SU-DHL-6 (cell line): ENCODE measurements at regions not wholly inside any gene's neighbourhood (a gene's known extent, or its start where the extent isn't known, plus 50 kb on each side); places are given as distances from the start of the nearest gene placed in this dataset.

ENCODE experiments used
- H2AFZ ChIP-seq: fragments of 200-600 bp; sonication (generic); 2 replicates; pipeline ENCODE4 v1.6.1; 2014; ENCODE audit warnings: low read depth, mild to moderate bottlenecking, moderate library complexity, mixed read lengths, antibody characterized with exemption, low read length; ENCODE audit not compliant: severe bottlenecking
- H3F3A ChIP-seq: fragments of 200-600 bp; shearing (Covaris generic); 2 replicates; pipeline ENCODE4 v1.6.0; 2016; ENCODE audit warnings: antibody characterized with exemption, mild to moderate bottlenecking; ENCODE audit not compliant: insufficient read depth
- H3K27ac ChIP-seq: fragments of 200-600 bp; sonication (generic); 2 replicates; pipeline ENCODE4 v1.5.1; 2016; ENCODE audit warnings: low read depth, mild to moderate bottlenecking, low read length, moderate library complexity, mixed read lengths
- H3K27me3 ChIP-seq: fragments of 200-600 bp; sonication (generic), shearing (Covaris generic); 2 replicates; pipeline ENCODE4 v1.6.0; 2014; ENCODE audit warnings: mild to moderate bottlenecking, low read length
- H3K36me3 ChIP-seq: fragments of 200-600 bp; sonication (generic); 2 replicates; pipeline ENCODE4 v1.6.1; 2014; ENCODE audit warnings: mild to moderate bottlenecking, low read length, mixed read lengths
- H3K4me2 ChIP-seq: fragments of 300-600, 200-600 bp; shearing (Covaris generic), sonication (generic); 2 replicates; pipeline ENCODE4 v1.6.0; 2014; ENCODE audit warnings: low read length, low read depth, mild to moderate bottlenecking; ENCODE audit not compliant: poor library complexity, severe bottlenecking
- H3K4me3 ChIP-seq: fragments of 200-600 bp; sonication (generic); 2 replicates; pipeline ENCODE4 v1.5.1; 2014; ENCODE audit warnings: antibody characterized with exemption, low read length, mild to moderate bottlenecking, mixed read lengths; ENCODE audit not compliant: insufficient read depth, poor library complexity, severe bottlenecking
- H3K79me2 ChIP-seq: fragments of 200-600 bp; sonication (generic); 2 replicates; pipeline ENCODE4 v1.6.1; 2014; ENCODE audit warnings: mild to moderate bottlenecking, low read length, moderate library complexity; ENCODE audit not compliant: insufficient read depth
- H3K9ac ChIP-seq: fragments of 200-600 bp; sonication (generic); 2 replicates; pipeline ENCODE4 v1.7.0; 2014; ENCODE audit warnings: mild to moderate bottlenecking, low read length
- H3K9me2 ChIP-seq: fragments of 200-600 bp; sonication (generic); replicated peaks from 2 replicates; pipeline ENCODE4 v1.6.1; 2014; ENCODE audit warnings: low read length; ENCODE audit not compliant: insufficient read depth
- H3K9me3 ChIP-seq: fragments of 200-600 bp; sonication (generic); 2 replicates; pipeline ENCODE4 v1.6.1; 2014; ENCODE audit warnings: low read length, mixed read lengths; ENCODE audit not compliant: insufficient read depth
- H4K20me1 ChIP-seq: fragments of 200-600 bp; sonication (generic); 2 replicates; pipeline ENCODE4 v1.6.1; 2014; ENCODE audit warnings: low read depth, mild to moderate bottlenecking, antibody characterized with exemption, low read length, moderate library complexity, mixed read lengths
- EZH2phosphoT487 ChIP-seq: fragments of 200-600 bp; sonication (generic), shearing (Covaris generic); conservative IDR thresholded peaks from 2 replicates; pipeline ENCODE4 v1.6.1; 2018; ENCODE audit warnings: mild to moderate bottlenecking, antibody characterized with exemption, low read length, moderate library complexity, mixed read lengths
- TF ChIP-seq, protein P1 (sequence below): fragments of 200-600 bp; sonication (generic); IDR thresholded peaks from one replicate; pipeline ENCODE4 v1.5.1; 2017; ENCODE audit warnings: antibody characterized with exemption, mild to moderate bottlenecking, low read length, moderate library complexity; ENCODE audit not compliant: insufficient read depth, poor library complexity, severe bottlenecking

DNA sequence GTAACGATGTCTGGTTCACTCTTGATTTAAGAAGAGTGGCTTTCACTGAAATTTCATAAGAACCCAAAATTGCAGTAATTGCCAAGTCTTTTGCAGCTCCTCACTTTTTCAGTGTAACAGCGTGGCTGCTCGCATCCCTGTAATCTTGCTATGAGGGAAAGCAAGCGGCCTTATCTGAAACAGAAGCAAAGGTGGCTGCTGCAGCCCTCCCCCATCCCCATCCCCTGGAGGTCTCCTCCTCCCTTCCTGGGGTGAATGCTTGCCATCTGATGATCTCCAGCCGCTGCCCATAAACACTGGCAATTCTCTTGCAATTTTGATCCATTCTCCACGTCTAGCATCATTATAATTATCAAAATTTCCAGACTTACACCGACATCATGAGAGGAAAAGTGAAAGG is 182.5 kb upstream of the ASIC2 start:
- Histone ChIP-seq H3K9ac (no peak overlapping the region), H3K27ac (no peak overlapping the region), H4K20me1 (no peaks in the 10 kb centered on the region), H3K9me3 (no peaks in the 10 kb centered on the region), H3K79me2 (no peaks in the 10 kb centered on the region), H3K27me3 (no peaks in the 10 kb centered on the region), H3K36me3 (no peaks in the 10 kb centered on the region), H3K9me2 (no peaks in the 10 kb centered on the region), H3K4me2 (no peak overlapping the region), H3F3A (no peaks in the 10 kb centered on the region), H3K4me3 (no peak overlapping the region), H2AFZ (no peak overlapping the region)
- TF ChIP-seq, protein P1, sequence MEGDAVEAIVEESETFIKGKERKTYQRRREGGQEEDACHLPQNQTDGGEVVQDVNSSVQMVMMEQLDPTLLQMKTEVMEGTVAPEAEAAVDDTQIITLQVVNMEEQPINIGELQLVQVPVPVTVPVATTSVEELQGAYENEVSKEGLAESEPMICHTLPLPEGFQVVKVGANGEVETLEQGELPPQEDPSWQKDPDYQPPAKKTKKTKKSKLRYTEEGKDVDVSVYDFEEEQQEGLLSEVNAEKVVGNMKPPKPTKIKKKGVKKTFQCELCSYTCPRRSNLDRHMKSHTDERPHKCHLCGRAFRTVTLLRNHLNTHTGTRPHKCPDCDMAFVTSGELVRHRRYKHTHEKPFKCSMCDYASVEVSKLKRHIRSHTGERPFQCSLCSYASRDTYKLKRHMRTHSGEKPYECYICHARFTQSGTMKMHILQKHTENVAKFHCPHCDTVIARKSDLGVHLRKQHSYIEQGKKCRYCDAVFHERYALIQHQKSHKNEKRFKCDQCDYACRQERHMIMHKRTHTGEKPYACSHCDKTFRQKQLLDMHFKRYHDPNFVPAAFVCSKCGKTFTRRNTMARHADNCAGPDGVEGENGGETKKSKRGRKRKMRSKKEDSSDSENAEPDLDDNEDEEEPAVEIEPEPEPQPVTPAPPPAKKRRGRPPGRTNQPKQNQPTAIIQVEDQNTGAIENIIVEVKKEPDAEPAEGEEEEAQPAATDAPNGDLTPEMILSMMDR, result no peak

DNA sequence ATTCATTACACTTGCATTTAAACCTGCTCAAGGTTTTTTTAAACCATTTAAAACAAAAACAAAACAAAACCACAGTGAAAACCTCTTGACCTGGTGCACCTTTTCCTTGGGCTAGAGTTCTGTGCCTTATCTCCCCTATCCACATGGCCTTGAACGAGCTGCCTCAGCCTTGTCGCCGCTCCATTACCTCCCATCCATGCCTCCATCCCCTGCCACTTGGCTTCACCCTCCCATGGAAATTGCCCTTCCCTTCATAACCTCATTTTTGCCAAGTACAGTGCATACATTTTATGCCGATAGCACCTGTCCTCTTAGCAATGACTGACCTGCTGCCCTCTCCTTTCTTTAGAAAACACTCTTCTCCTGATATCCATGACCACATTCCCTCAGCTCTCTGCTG is 188.6 kb upstream of the ASIC2 start:
- H3F3A ChIP-seq, result no peaks in the 10 kb centered on the region
- H3K27me3 ChIP-seq, result no peaks in the 10 kb centered on the region
- no peaks in the 10 kb centered on the region for H3K36me3 ChIP-seq
- no peaks in the 10 kb centered on the region for H3K79me2 ChIP-seq
- H3K9me2 ChIP-seq, result no peaks in the 10 kb centered on the region
- H3K27ac ChIP-seq, result no peak overlapping the region
- no peak overlapping the region for H3K9ac ChIP-seq
- H2AFZ ChIP-seq, result no peak overlapping the region
- no peak overlapping the region for H3K4me3 ChIP-seq
- H4K20me1 ChIP-seq, result no peaks in the 10 kb centered on the region
- TF ChIP-seq, protein P1, result no peak
- TF ChIP-seq EZH2phosphoT487, result no peak
- H3K9me3 ChIP-seq, result no peaks in the 10 kb centered on the region
- H3K4me2 ChIP-seq, result no peak overlapping the region

DNA sequence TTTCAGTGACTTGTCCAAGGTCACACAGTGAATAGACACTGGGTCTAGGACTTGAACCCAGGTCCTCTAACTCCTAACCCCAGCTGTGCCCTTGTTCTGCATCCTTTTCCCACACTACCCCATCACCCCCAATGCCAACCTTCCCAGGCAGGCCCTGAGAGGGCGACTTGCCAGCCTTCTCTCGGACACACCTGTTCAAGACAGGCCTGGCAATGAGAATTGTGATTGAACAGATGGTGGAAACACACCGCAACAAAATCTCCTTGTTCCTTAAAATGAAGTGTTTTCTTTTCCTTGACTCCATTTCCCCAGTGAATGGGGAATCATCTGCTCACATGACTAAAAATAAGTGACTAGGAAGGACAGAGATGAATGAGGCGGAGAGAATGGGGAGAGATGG is 189.5 kb upstream of the ASIC2 start:
- Histone ChIP-seq H3K9me2 (no peaks in the 10 kb centered on the region), H3K4me2 (no peak overlapping the region), H3K79me2 (no peaks in the 10 kb centered on the region), H3K4me3 (no peak overlapping the region), H3F3A (no peaks in the 10 kb centered on the region), H3K27me3 (no peaks in the 10 kb centered on the region), H3K9ac (no peak overlapping the region), H4K20me1 (no peaks in the 10 kb centered on the region), H3K9me3 (no peaks in the 10 kb centered on the region), H2AFZ (no peak overlapping the region), H3K36me3 (no peaks in the 10 kb centered on the region), H3K27ac (no peak overlapping the region)
- TF ChIP-seq, protein P1, result no peak

DNA sequence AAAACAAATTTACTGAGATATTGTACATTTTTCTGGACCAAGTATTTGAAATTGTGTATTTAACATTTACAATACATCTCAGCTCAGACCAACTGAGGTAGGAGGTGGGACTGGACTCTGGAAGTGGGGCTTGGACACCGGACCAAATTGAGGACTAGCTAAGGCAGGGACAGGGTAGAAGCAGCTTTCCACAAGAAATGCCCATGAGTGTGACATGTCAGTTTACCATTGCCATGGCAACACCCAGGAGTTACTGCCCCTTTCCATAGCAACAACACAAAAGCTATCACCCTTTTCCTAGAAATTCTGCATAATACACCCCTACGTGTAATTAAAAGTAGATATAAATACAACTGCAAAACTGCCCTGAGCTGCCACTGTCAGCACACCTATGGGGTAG is 191.5 kb upstream of the ASIC2 start:
- Histone ChIP-seq H3K36me3 (no peaks in the 10 kb centered on the region), H3F3A (no peaks in the 10 kb centered on the region), H3K27ac (no peak overlapping the region), H2AFZ (no peak overlapping the region), H3K9me3 (no peaks in the 10 kb centered on the region), H3K4me2 (no peak overlapping the region), H3K27me3 (no peaks in the 10 kb centered on the region), H3K4me3 (no peak overlapping the region), H4K20me1 (no peaks in the 10 kb centered on the region), H3K9me2 (no peaks in the 10 kb centered on the region), H3K79me2 (no peaks in the 10 kb centered on the region), H3K9ac (no peak overlapping the region)
- TF ChIP-seq, protein P1, result no peak
- no peak for TF ChIP-seq EZH2phosphoT487
